Dermis blood vessel endothelial cell (primary cell): ENCODE measurements at regions not wholly inside any gene's neighbourhood (a gene's known extent, or its start where the extent isn't known, plus 50 kb on each side); places are given as distances from the start of the nearest gene placed in this dataset.
"Not testable (repeated sequence)": the region's sequence is repeated elsewhere in the genome, so short reads cannot be mapped to it uniquely, and the experiment has no call there.

Source experiments
- DNase-seq: peaks from one replicate; pipeline ENCODE4 v3.0.0; 2010

GRCh38 chr1:196366-196765 is 255.1 kb downstream of the OR4F29 start:
- DNase-seq = not testable (repeated sequence)

GRCh38 chr1:191296-192049 is 260.0 kb downstream of the OR4F29 start:
- DNase-seq = not testable (repeated sequence)

- not testable (repeated sequence) for DNase-seq
Observed at GRCh38 chr1:190678-191077, 260.8 kb downstream of the OR4F29 start.

GRCh38 chr1:189915-190314 is 261.6 kb downstream of the OR4F29 start:
- DNase-seq = not testable (repeated sequence)

- not testable (repeated sequence) for DNase-seq
Observed at GRCh38 chr1:189270-189669, 262.2 kb downstream of the OR4F29 start.

- not testable (repeated sequence) for DNase-seq
Observed at GRCh38 chr1:187298-187697, 264.2 kb downstream of the OR4F29 start.

GRCh38 chr1:186691-187131 is 264.8 kb downstream of the OR4F29 start:
- DNase-seq = not testable (repeated sequence)

GRCh38 chr1:186223-186622 is 265.3 kb downstream of the OR4F29 start:
- not testable (repeated sequence) for DNase-seq

GRCh38 chr1:185526-185925 is 266.0 kb downstream of the OR4F29 start:
- not testable (repeated sequence) for DNase-seq

- DNase-seq = not testable (repeated sequence)
Observed at GRCh38 chr1:184336-184686, 267.2 kb downstream of the OR4F29 start.

GRCh38 chr1:183620-184335 is 267.7 kb downstream of the OR4F29 start:
- DNase-seq = not testable (repeated sequence)

GRCh38 chr1:183081-183480 is 268.4 kb downstream of the OR4F29 start:
- not testable (repeated sequence) for DNase-seq

GRCh38 chr1:182631-183030 is 268.8 kb downstream of the OR4F29 start:
- DNase-seq = not testable (repeated sequence)

- peak; percentile 75 for DNase-seq
Observed at GRCh38 chr1:181247-182216, 269.9 kb downstream of the OR4F29 start.

- DNase-seq = not testable (repeated sequence)
Observed at GRCh38 chr1:180749-181205, 270.7 kb downstream of the OR4F29 start.

- not testable (repeated sequence) for DNase-seq
Observed at GRCh38 chr1:138842-139241, 312.6 kb downstream of the OR4F29 start.

- not testable (repeated sequence) for DNase-seq
Observed at GRCh38 chr1:137664-138063, 313.8 kb downstream of the OR4F29 start.

GRCh38 chr1:136344-136932 is 315.0 kb downstream of the OR4F29 start:
- DNase-seq = not testable (repeated sequence)

- DNase-seq = not testable (repeated sequence)
Observed at GRCh38 chr1:134936-135335, 316.5 kb downstream of the OR4F29 start.

- DNase-seq = not testable (repeated sequence)
Observed at GRCh38 chr1:118440-118839, 333.0 kb downstream of the OR4F29 start.

GRCh38 chr1:115534-115933 is 335.9 kb downstream of the OR4F29 start:
- not testable (repeated sequence) for DNase-seq

- DNase-seq = not testable (repeated sequence)
Observed at GRCh38 chr1:104776-105175, 346.7 kb downstream of the OR4F29 start.
